ENCODE measurements at regions not wholly inside any gene's neighbourhood (a gene's known extent, or its start where the extent isn't known, plus 50 kb on each side); places are given as distances from the start of the nearest gene placed in this dataset.
"Not testable (repeated sequence)": the region's sequence is repeated elsewhere in the genome, so short reads cannot be mapped to it uniquely, and the experiment has no call there.

DNA sequence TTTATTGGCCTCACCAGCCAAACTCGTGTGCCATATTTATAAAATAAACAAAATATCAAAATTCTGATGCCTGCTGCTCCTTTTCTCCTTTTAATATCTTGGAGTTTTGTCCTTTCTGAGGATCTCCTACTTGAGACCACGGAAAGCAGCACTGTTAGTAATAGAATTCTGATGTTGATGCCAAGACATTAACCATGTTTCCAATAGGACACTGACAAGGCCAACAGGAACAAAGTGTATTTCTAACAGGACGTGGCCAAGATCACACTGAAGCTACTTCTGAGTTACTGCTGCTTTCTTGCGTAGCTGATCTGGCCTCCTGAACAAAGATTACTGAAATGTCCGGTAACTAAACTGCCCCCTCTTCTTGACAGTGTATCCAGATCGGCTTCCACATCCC lies 848.5 kb downstream of the TTLL7 start:
- not testable (repeated sequence) for H3K4me3 ChIP-seq (ENCODE audit: low read length); DNase-seq (ENCODE audit: low read depth, low spot score)

DNA sequence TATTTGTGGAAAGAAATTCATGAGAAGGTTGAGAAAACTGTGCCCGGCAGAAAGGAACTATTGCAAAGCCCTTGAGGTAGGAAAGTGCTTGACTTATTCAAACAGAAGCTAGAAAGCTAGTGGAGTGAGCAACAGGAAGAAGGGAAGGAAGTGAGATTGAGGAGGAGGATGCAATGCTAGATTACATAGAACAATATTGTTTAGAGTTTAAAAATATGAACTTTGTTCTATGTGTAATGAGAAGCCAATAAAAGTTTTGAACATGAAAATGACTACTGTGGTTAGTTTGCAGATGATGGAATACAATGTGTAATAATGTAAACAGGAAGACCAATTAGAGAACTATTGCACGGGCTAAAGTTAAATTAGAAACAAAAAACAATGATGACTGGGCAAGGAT lies 853.1 kb downstream of the TTLL7 start:
- DNase-seq (ENCODE audit: low read depth, low spot score); H3K4me3 ChIP-seq (ENCODE audit: low read length): not testable (repeated sequence)

DNA sequence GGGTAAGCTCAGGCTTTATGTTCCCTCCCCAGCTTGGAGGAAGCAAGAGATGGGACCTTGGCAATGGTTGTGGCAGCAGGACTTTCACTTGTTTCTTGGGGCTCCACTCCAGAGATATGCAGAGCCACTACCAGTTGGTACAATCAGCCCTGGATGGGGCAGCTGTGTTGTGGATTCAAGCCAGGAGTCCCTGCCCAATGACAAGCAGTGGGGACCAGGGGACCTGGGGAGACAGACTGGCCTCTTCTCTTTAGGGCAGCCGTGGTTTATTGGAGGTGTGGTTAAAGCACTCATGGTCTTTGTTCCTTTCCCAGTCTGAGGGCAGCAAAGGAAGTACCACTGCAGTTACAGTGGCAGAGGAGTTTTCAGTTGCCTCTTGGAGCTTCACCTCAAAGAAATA lies 856.1 kb downstream of the TTLL7 start:
- not testable (repeated sequence) for DNase-seq (ENCODE audit: low read depth, low spot score); H3K4me3 ChIP-seq (ENCODE audit: low read length)

DNA sequence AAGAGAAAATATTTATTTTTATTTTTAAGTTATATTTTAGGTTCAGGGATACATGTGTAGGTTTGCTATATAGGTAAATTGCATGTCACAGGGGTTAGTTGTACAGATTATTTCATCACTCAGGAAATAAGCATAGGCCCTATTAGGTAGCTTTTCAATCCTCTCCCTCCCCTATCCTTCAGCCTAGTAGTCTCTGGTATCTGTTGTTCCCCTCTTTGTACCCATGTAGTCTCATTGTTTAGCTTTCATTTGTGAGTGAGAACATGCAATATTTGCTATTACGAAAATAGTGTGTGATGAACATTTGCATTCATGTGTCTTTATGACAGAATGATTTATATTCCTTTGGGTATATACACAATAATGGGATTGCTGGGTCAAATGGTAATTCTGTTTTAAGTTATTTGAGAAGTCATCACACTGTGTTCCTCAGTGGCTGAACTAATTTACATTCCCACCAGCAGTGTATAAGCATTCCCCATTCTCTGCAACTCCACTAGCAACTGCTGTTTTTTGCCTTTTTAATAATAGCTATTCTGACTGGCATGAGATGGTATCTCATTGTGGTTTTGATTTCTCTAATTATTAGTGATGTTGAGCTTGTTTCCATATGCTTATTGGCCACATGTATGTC lies 863.3 kb downstream of the TTLL7 start:
- H3K4me3 ChIP-seq (ENCODE audit: low read length); DNase-seq (ENCODE audit: low read depth, low spot score): not testable (repeated sequence)

DNA sequence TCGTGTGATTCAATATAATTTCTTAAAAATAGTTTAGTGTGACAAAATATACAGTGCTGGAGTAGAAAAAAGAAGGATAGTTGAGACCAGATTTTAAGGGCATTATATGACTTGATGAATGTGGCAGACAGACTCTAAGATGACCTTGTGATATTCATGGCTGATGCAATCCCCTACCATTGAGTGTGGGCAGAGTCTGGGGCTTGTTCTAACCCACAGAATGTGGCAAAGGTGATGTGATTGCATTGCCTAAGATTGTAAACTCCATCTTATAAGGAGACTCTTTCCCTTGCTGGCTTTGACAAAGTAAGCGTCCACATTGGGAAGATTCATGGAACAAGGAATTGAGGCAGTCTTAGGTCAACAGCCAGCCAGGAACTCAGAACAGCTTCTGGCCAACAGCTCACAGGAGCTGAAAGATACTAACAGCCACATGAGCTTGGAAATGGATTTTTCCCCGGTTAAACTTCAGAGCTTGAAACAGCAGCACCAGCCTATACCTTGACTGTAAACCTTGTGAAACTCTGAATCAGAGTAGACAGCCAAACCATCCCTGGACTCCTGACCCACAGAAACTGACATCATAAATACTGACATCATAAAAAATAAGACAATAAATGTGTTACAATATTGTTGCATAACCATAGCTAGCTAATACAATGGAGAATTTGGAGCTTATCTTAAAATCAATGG lies 864.5 kb downstream of the TTLL7 start:
- not testable (repeated sequence) for H3K4me3 ChIP-seq (ENCODE audit: low read length); DNase-seq (ENCODE audit: low read depth, low spot score)

DNA sequence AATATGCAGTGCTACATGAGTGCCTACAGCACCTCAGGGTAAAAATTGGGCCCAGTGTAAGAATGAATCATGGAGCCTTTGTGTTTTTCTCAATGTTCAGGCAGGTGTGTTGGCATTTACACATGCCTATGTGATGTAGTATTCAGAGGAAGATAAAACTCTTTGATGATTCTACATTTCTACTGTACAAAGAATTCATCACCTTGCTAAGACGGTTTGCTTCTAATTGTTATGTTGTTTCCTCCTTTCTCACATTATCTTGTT lies 867.3 kb downstream of the TTLL7 start:
- no peak overlapping the region for H3K4me3 ChIP-seq (ENCODE audit: low read length)
- DNase-seq (ENCODE audit: low read depth, low spot score): no peak

DNA sequence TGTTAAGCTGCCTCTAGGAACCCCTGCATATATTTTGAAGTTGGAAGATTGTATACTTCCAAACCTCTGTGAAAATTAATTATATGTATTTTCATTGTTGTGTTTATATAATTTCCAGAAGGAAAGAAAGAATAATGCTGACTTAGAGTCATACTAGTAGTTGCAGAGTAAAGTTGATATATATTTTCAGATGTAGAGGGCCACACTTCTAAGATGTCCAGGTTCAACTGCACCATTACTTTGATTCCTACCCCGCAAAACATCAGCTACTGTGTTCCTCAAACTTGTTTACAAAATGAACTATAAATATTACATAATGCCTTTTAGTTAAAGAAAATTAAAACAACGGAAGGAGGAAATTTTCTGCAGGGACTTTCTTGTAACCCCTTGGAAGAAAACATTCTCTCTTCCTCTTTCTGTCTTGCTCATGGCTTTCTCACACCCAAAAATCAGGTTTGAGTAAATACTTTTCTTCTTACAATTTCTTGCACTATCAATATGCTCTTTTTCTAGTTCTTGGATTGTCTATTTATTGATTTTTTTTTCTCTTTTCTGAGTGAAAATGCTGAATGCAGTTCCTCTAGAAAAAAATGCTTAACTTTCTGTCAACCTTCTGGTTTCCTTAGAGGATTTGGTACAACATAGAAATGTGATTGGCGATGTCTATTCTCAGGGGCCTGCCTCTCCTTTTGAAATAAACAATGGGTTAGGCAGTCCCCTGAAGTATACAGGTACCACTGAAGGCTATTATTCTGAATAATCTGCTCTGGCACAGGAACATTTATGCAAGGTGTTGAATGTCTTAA lies 867.8 kb downstream of the TTLL7 start:
- no peak for DNase-seq (ENCODE audit: low read depth, low spot score)
- H3K4me3 ChIP-seq (ENCODE audit: low read length): no peak overlapping the region

DNA sequence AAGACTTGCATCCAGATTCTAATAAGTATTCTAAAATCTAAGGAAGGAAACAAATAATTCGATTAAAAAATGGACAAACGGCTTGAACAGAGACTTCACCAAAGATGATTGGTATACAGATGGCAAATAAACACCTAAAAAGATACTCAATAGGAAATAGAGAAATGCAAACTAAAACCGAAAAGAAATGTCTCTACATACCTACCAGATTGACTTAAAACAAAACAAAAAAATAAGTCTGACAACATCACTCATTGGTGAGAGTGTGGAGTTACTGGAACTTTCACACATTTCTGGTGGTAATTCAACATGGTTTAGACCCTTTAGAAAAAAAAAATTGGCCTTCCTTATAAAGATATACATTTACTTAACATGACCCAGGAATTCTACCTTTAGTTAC lies 869.8 kb downstream of the TTLL7 start:
- no peak overlapping the region for H3K4me3 ChIP-seq (ENCODE audit: low read length)
- DNase-seq (ENCODE audit: low read depth, low spot score): no peak

DNA sequence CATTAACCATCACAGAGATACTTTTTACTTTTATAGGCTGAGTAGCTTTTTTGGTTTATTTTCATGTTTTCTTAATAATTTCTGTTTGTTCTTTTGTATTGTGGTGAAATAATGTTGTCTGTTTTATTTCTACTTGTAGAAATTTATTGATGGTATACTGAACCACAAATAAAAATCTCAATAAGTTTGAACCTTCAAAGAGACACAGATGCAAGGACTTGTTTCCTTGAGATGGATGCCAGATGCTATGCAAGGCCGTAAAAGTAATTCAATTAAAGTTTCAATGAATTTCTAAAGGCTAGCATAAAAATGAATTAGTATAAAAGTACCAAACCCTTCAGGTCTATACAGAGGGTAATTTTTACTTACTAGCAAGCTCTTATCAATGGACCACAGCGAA lies 873.5 kb downstream of the TTLL7 start:
- no peak for DNase-seq (ENCODE audit: low read depth, low spot score)
- H3K4me3 ChIP-seq (ENCODE audit: low read length): no peak overlapping the region

DNA sequence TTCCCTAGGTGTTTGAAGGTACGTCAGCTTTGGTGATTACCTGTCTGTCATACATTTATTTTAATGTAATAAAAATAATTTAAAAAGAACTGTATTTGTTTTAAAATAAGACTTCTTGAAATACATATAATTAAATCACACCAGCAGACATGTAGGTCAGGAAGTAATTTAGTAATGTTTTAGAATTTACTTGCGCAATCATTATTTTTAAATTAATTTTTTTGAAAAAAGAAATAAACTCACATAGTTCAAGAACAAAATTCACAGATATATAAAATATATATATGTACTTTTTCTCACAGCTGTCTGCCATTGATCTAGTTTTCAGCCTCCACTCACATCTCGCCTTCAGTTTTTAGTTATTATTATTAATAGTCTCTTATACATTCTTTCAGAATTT lies 875.9 kb downstream of the TTLL7 start:
- DNase-seq (ENCODE audit: low read depth, low spot score): no peak
- no peak overlapping the region for H3K4me3 ChIP-seq (ENCODE audit: low read length)

DNA sequence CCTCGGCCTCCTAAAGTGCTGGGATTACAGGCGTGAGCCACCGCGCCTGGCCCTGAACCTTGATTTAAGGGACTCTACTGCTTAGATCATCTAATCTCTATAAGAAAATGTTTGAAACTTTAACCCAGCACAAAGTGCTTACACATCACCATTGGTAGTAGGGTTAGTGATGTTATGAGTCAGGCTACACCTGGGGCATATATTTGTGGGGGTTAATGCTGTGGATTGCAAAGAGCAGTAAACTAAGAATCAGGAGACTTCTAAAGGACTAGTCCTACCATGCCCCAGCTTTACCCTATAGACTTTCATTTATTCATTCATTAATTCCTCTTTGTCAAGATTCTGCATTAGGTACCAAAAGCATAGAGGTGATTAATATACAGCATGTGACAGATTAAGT lies 880.5 kb downstream of the TTLL7 start:
- H3K4me3 ChIP-seq (ENCODE audit: low read length): no peak overlapping the region
- DNase-seq (ENCODE audit: low read depth, low spot score): no peak

DNA sequence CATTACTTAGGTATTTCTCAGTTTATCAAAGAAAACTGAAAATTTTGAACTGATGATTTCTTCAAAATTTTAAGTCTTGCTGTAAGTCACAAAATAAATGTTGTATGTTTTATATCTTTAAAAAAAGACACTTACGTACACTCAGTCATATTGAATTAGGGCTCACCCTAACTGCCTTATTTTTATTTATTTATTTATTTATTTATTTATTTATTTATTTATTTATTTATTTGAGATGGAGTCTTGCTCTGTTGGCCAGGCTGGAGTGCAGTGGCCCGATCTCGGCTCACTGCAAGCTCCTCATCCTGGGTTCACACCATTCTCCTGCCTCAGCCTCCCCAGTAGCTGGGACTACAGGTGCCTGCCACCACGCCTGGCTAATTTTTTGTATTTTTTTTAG lies 881.9 kb downstream of the TTLL7 start:
- DNase-seq (ENCODE audit: low read depth, low spot score); H3K4me3 ChIP-seq (ENCODE audit: low read length): not testable (repeated sequence)

DNA sequence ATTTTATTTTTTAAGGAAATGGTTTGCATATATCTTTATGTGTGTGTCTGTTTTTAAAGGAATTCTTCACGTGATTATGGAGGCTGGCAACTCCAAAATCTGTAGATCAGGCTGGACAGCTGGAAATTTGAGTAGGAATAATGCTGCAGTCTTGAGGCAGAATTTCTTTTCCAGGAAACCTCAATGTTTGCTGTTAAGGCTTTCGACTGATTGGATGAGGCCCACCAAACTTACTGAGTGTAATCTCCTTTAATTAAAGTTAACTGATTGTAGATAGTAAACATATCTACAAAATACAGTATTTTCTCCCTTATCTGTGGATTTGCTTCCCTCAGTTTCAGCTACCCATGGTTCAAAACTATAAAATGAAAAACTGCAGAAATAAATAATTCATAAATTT lies 883.1 kb downstream of the TTLL7 start:
- no peak overlapping the region for H3K4me3 ChIP-seq (ENCODE audit: low read length)
- DNase-seq (ENCODE audit: low read depth, low spot score): no peak

DNA sequence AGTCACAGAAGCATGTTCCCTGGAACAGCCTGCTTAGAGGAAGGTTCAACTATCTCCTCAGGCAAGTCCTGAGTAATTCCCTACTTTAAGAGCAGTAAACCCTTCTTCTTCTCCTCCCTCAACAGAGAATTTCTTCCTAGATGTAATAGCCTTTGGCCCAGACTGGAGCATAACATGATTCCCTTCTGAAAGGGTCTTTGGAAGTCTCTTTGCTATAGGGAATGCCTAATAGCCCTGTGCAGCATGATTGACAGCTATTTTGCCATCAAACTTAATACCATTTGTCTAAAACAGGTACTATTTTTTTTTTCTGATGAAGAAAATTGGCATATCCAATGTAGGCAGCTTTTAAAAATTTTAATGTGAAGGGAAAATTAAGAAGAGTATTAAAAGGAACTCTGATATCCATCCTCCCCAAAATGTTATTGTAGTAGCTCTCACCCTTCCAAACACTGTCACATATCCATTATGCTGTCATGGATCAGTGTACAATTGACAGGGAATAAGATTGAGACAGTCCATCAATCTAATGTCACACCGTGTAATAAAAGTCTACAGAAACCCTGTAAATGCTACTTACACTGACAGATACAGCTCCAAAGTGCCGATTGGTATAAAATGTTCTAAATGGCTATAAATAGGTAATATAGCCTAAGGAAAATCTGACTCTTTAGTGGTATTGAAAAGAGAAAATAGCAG lies 884.6 kb downstream of the TTLL7 start:
- DNase-seq (ENCODE audit: low read depth, low spot score): no peak

DNA sequence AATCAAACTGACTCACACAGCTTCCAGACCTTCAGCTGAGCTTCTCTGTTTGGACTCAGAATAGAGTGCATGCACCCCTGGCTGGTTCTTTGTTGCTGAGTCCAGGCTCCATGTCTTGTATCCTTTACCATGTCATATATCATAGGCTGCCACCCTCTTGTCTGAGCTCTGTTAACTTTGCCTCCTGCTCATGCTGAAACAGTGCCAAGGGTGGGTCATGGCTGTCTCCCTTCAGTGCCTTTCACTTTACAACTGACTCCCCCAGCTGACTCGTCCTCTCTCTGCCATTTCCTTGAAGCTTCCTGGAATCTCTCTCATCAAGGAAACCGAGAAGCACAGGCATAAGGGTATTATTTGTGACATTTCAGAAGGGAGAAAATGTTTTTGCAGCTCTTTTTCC lies 885.3 kb downstream of the TTLL7 start:
- no peak for DNase-seq (ENCODE audit: low read depth, low spot score)
- H3K4me3 ChIP-seq (ENCODE audit: low read length): no peak overlapping the region

More for the DNA sequence above, 884.6 kb downstream of the TTLL7 start:
- H3K4me3 ChIP-seq (ENCODE audit: low read length): no peak overlapping the region

DNA sequence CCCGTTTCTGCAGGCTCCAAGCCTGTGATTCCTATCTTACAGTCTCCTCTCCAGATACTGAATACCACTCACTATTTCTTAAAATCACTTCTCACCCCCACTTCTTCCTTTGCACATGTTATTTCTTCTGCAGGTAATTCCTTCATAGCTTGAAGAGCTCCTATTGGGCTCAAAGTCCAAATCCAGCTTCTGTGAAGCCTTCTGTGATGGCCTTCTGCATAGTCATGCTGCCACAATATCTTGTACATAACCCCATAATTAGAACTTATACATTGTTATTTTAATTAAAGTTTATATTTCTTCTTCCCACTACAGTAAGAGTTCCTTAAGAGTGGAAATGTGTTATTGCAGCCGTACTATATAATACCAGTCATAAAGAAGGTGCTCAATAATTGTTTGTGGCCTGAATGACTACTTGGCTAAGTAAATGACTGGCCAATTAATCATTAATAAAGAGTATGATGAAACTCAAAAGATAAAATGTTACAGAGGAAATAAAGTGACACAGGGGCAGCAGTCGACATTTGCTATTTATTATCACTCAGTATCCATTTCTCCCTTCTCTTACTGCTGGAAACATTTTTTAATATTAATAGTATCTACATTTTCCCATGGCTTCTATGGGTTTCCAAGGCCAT lies 886.6 kb downstream of the TTLL7 start:
- DNase-seq (ENCODE audit: low read depth, low spot score): no peak
- no peak overlapping the region for H3K4me3 ChIP-seq (ENCODE audit: low read length)

DNA sequence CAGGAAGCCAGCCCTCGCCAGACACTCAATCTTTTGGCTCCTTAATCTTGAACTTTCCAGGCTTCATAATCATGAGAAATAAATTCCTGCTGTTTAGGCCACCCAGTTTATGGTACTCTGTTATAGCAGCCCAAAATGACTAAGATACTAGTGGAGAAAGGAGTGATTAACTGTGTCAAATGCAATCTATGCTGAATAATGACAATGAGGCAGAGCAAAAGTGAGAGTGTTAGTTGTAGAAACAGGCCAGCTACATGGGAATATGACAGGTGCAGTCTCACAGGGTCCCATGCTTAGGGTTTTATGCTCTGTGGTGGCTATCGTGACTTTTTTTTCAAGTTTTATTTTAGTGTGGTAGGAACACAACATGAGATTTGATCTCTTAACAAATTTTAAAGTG lies 888.8 kb downstream of the TTLL7 start:
- no peak for DNase-seq (ENCODE audit: low read depth, low spot score)
- H3K4me3 ChIP-seq (ENCODE audit: low read length): no peak overlapping the region

DNA sequence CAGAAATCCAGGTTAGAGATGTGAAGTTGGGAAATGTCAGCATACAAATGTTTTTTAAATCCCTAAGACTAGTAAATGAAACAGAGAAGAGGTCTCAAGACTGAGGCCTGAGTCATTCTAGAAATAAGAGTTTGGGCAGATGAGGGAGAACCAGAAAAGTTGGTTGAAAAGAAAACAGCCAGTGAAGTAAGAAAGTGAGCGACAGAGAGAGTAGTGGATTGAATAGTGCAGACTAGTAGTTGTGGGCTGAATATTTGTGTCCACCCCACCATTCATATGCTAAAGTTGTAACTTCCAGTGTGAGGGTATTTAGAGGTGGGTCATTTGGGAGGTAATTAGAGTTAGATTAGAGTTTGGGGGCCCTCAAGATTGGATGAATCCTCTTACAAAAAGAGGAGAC lies 889.2 kb downstream of the TTLL7 start:
- no peak for DNase-seq (ENCODE audit: low read depth, low spot score)
- H3K4me3 ChIP-seq (ENCODE audit: low read length): no peak overlapping the region

DNA sequence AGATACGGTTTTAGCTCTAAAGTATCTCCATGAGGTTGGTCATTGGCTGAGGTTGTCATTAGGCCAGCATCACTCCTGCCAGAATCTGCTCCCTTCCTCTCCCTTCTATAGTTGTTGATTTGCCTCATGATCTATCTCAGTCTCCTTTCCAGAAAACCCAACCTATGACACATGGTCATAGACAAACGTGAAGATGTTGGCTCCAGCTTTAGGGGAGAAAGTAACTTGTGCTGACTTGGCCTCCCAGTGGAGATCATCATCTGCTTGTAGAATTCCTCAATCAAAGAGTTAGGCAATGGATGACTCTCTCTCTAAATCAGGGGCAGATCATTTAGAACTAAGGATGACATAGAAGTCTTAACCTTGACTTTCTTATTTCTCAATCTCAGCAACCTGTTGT lies 894.4 kb downstream of the TTLL7 start:
- DNase-seq (ENCODE audit: low read depth, low spot score): no peak
- no peak overlapping the region for H3K4me3 ChIP-seq (ENCODE audit: low read length)

DNA sequence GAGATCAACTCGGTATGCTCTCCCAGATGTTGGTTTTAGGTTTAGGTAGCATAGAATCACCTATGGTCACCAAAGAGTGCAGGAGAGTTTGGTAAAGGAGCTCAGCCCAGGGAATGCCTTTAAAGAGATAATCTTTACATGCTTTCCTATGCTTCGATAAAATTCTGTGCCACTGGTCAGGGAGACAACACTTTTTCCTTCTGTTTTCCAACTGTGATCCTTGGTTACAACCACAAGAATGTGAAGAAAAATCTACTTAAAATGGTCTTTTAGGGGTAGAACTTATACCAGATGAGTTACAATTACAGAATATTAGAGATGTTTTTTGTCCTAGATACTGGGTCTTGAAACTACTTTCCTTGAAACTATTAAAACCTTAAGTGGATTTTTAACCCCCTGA lies 895.6 kb downstream of the TTLL7 start:
- DNase-seq (ENCODE audit: low read depth, low spot score): no peak
- no peak overlapping the region for H3K4me3 ChIP-seq (ENCODE audit: low read length)
